Endothelial cell of umbilical vein (primary cell): ENCODE measurements at regions not wholly inside any gene's neighbourhood (a gene's known extent, or its start where the extent isn't known, plus 50 kb on each side); places are given as distances from the start of the nearest gene placed in this dataset.

Experiments
- BruUV-seq: library from RNA; stranded (reverse); fragments of 400-500 nt; replicated peaks from 2 replicates; lab custom pipeline; 2021; lab: Mats Ljungman, UMichigan
- CTCF ChIA-PET: fragments of 300-600, 350-600 bp; sonication (Branson Sonifier 250); formaldehyde crosslinking; loops from one replicate; lab custom pipeline; 2021; ENCODE audit warnings: antibody characterized with exemption, inconsistent platforms; lab: Charles Lee
- POLR2A ChIA-PET: fragments of 300-600, 350-600 bp; sonication (Branson Sonifier 250); formaldehyde crosslinking; loops from one replicate; lab custom pipeline; 2021; ENCODE audit warnings: antibody characterized with exemption, inconsistent platforms; lab: Charles Lee
- DNase-seq: peaks from one replicate; pipeline ENCODE4 v3.0.0-alpha.2; 2011; ENCODE audit warnings: low read depth, low spot score
- FAIRE-seq: peaks from 2 replicates; lab custom pipeline; 2011; peaks lifted over from hg19 to GRCh38; lab: Jason Lieb, UNC
- H2AFZ ChIP-seq: 2 replicates; pipeline ENCODE4 v1.6.0; 2012; ENCODE audit warnings: low read depth, low read length, control low read depth, inconsistent platforms
- H3K27ac ChIP-seq: 2 replicates; pipeline ENCODE4 v1.5.1; 2011; ENCODE audit warnings: low read depth, mild to moderate bottlenecking, control low read depth, low read length, moderate library complexity; ENCODE audit not compliant: insufficient read depth
- H3K27me3 ChIP-seq, 2 experiments: 2 replicates each; pipeline versions ENCODE4 v1.6.0 to v1.6.1; 2011; ENCODE audit warnings: low read length in 2 of 2, mixed read lengths in 1 of 2; ENCODE audit not compliant: control insufficient read depth in 2 of 2, insufficient read depth in 2 of 2
- H3K36me3 ChIP-seq, 2 experiments: 2 replicates in 1 of 2; 3 replicates in 1 of 2; pipeline ENCODE4 v1.5.1; 2011; ENCODE audit warnings: low read length in 2 of 2, mild to moderate bottlenecking in 1 of 2, moderate library complexity in 1 of 2; ENCODE audit not compliant: control insufficient read depth in 2 of 2, insufficient read depth in 2 of 2; ENCODE audit errors: extremely low read depth in 1 of 2
- H3K4me1 ChIP-seq: 3 replicates; pipeline ENCODE4 v1.5.1; 2011; ENCODE audit warnings: mild to moderate bottlenecking, low read length; ENCODE audit not compliant: control insufficient read depth, insufficient read depth; ENCODE audit errors: extremely low read depth
- H3K4me2 ChIP-seq: 2 replicates; pipeline ENCODE4 v1.6.1; 2011; ENCODE audit warnings: low read length, control low read depth, mixed read lengths; ENCODE audit not compliant: insufficient read depth
- H3K4me3 ChIP-seq, 3 experiments: fragments of 200-600 bp in 1 of 3; sonication (generic), shearing (Covaris generic) in 1 of 3; replicated peaks in 1 of 3; 2 replicates each; pipeline ENCODE4 v1.5.1; 2011 to 2016; ENCODE audit warnings: control low read depth in 3 of 3, low read length in 3 of 3, mild to moderate bottlenecking in 2 of 3, inconsistent platforms in 1 of 3, low read depth in 1 of 3, moderate library complexity in 1 of 3; ENCODE audit not compliant: insufficient read depth in 1 of 3
- H3K79me2 ChIP-seq: 2 replicates; pipeline ENCODE4 v1.6.0; 2012; ENCODE audit warnings: low read length, inconsistent platforms; ENCODE audit not compliant: control insufficient read depth, insufficient read depth
- H3K9ac ChIP-seq: replicated peaks from 2 replicates; pipeline ENCODE3; 2011; ENCODE audit warnings: low read length, control low read depth; ENCODE audit not compliant: insufficient read depth; ENCODE audit errors: extremely low read depth
- H3K9me1 ChIP-seq: replicated peaks from 3 replicates; pipeline ENCODE4 v1.6.0; 2011; ENCODE audit warnings: mild to moderate bottlenecking, low read length; ENCODE audit not compliant: control insufficient read depth, insufficient read depth; ENCODE audit errors: extremely low read depth
- H3K9me3 ChIP-seq: replicated peaks from 2 replicates; pipeline ENCODE4 v1.5.1; 2012; ENCODE audit warnings: low read length, inconsistent platforms; ENCODE audit not compliant: control insufficient read depth, insufficient read depth
- H4K20me1 ChIP-seq: replicated peaks from 2 replicates; pipeline ENCODE3; 2011; ENCODE audit warnings: mild to moderate bottlenecking, low read length; ENCODE audit not compliant: control insufficient read depth, insufficient read depth; ENCODE audit errors: extremely low read depth
- CTCF ChIP-seq, 2 donors: IDR thresholded peaks; 1 replicate in 1 of 2; 2 replicates in 1 of 2; pipeline ENCODE4 v1.5.1; 2011; ENCODE audit warnings: low read length in 2 of 2, mild to moderate bottlenecking in 2 of 2, moderate library complexity in 2 of 2, control low read depth in 1 of 2, inconsistent platforms in 1 of 2, low read depth in 1 of 2; ENCODE audit not compliant: insufficient read depth in 1 of 2; ENCODE audit errors: extremely low read depth in 1 of 2
- EZH2 ChIP-seq: IDR thresholded peaks from 2 replicates; pipeline ENCODE4 v1.6.1; 2012; ENCODE audit warnings: borderline replicate concordance, low read depth, mild to moderate bottlenecking, moderate library complexity, low read length, inconsistent platforms; ENCODE audit not compliant: severe bottlenecking
- FOS ChIP-seq: IDR thresholded peaks from 2 replicates; pipeline ENCODE4 v1.6.1; 2011; ENCODE audit warnings: mild to moderate bottlenecking, low read length, moderate library complexity, borderline replicate concordance; ENCODE audit not compliant: insufficient read depth
- GATA2 ChIP-seq: IDR thresholded peaks from 2 replicates; pipeline ENCODE4 v1.7.0; 2011; ENCODE audit warnings: low read depth, mild to moderate bottlenecking, moderate library complexity, mixed read lengths, low read length; ENCODE audit not compliant: insufficient read length, insufficient read depth
- JUN ChIP-seq: IDR thresholded peaks from 2 replicates; pipeline ENCODE4 v1.6.1; 2011; ENCODE audit warnings: borderline replicate concordance, low read depth; ENCODE audit not compliant: insufficient read length, insufficient read depth
- MAX ChIP-seq: IDR thresholded peaks from 2 replicates; pipeline ENCODE4 v1.6.1; 2011; ENCODE audit not compliant: insufficient read depth, insufficient read length
- MYC ChIP-seq: IDR thresholded peaks from one replicate; pipeline ENCODE4 v1.6.1; 2011; ENCODE audit warnings: mild to moderate bottlenecking, low read depth, low read length
- POLR2A ChIP-seq: IDR thresholded peaks from 2 replicates; pipeline ENCODE4 v1.6.1; 2012; ENCODE audit warnings: low read depth, mild to moderate bottlenecking, control low read depth, low read length
- POLR2AphosphoS5 ChIP-seq: IDR thresholded peaks from 2 replicates; pipeline ENCODE4 v1.6.1; 2012; ENCODE audit warnings: low read depth, mild to moderate bottlenecking, control low read depth, low read length, moderate library complexity; ENCODE audit not compliant: insufficient read depth
- dilution Hi-C: fragments of 300-500 bp; cut with MboI; formaldehyde crosslinking; loops from one replicate; pipeline ENCODE4 v1.15.0; 2019; ENCODE audit warnings: low sequenced_read_pairs; ENCODE audit not compliant: extremely low pct_ligation_motif_present
- intact Hi-C: fragments of 100-400 bp; cut with micrococcal nuclease; formaldehyde crosslinking; loops from one replicate; pipeline ENCODE4 v1.10.0; 2022

DNA sequence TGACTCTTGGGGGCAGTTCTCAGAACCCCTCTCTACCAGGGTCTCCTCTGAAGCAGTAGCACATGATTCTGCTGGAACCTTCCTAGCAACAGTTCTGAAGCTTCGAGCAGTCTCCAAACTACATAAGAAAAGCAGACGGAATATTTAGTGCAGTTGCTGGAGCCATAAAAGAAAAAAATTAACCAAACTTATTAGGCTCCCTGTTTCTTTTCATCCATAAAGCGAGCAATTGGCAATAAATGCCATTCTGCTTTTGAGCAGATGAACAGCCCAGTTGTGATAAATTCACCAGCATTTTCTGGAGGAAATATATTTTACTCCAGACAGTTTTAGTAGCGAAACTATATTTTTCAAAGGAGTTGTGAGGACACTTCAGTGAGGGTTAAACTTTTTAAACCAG lies 250.1 kb upstream of the BOD1L1 start:
- DNase-seq (no peak), FAIRE-seq (no peak)
- H3K4me1 ChIP-seq: no peaks in the 10 kb centered on the region
- no peak overlapping the region for H2AFZ ChIP-seq
- ChIA-PET POLR2A (no interaction called here), CTCF (interaction anchor here (1.0 kb wide), 1 partner anchor 20 kb away, joined by 3 read pairs; no protein-coding TSS in a partner anchor)
- H3K79me2 ChIP-seq: no peaks in the 10 kb centered on the region
- H3K36me3 ChIP-seq: no peaks in the 10 kb centered on the region
- H3K9me1 ChIP-seq: no peaks in the 10 kb centered on the region
- no peak overlapping the region for H3K27ac ChIP-seq
- H3K4me2 ChIP-seq: no peak overlapping the region
- peaks cover 0 to 2% of the 10 kb centered on the region in 2 experiments for H3K27me3 ChIP-seq
- intact Hi-C loops (no loop called here), dilution Hi-C loops (no loop called here)
- BruUV-seq: no TSS peak
- no peaks in the 10 kb centered on the region for H3K9me3 ChIP-seq
- no peak for TF ChIP-seq GATA2
- TF ChIP-seq MAX: no peak
- TF ChIP-seq EZH2: no peak
- no peak for TF ChIP-seq CTCF (IDR thresholded peaks at IDR 0.05; ENCODE audit: extremely low read depth in 1 of 2, insufficient read depth in 1 of 2, low read depth in 1 of 2, low read length in 2 of 2)
- H3K4me3 ChIP-seq: no peak overlapping the region
- H4K20me1 ChIP-seq: no peaks in the 10 kb centered on the region
- no peak overlapping the region for H3K9ac ChIP-seq

GRCh38 chr4:13881892-13882291 lies 254.4 kb upstream of the BOD1L1 start:
- H3K4me1 ChIP-seq: no peaks in the 10 kb centered on the region
- no peak overlapping the region for H2AFZ ChIP-seq
- dilution Hi-C loops (no loop called here), intact Hi-C loops (no loop called here)
- peaks cover 0 to 2% of the 10 kb centered on the region in 2 experiments for H3K27me3 ChIP-seq
- no peaks in the 10 kb centered on the region for H4K20me1 ChIP-seq
- BruUV-seq: no TSS peak
- TF ChIP-seq FOS (no peak), MAX (no peak), MYC (no peak), JUN (no peak), POLR2AphosphoS5 (no peak), POLR2A (no peak), GATA2 (no peak), EZH2 (no peak), CTCF (IDR thresholded peaks at IDR 0.05; ENCODE audit: extremely low read depth in 1 of 2, insufficient read depth in 1 of 2, low read depth in 1 of 2, low read length in 2 of 2) (no peak)
- CTCF ChIA-PET: no interaction called here
- H3K9me1 ChIP-seq: no peaks in the 10 kb centered on the region
- no peak for FAIRE-seq
- H3K27ac ChIP-seq: no peak overlapping the region
- no peak overlapping the region for H3K4me2 ChIP-seq
- no peaks in the 10 kb centered on the region for H3K79me2 ChIP-seq
- DNase-seq: no peak
- POLR2A ChIA-PET: no interaction called here
- H3K9ac ChIP-seq: no peak overlapping the region
- H3K9me3 ChIP-seq: no peaks in the 10 kb centered on the region
- no peaks in the 10 kb centered on the region for H3K36me3 ChIP-seq
- no peak overlapping the region for H3K4me3 ChIP-seq
